Epithelial cell of proximal tubule (primary cell): ENCODE measurements at regions not wholly inside any gene's neighbourhood (a gene's known extent, or its start where the extent isn't known, plus 50 kb on each side); places are given as distances from the start of the nearest gene placed in this dataset.

Source experiments
- DNase-seq: peaks from one replicate; pipeline ENCODE4 v3.0.0-alpha.2; 2011; ENCODE audit warnings: low read depth
- H3K4me3 ChIP-seq: 2 replicates; pipeline ENCODE4 v1.5.1; 2011; ENCODE audit warnings: low read depth, mild to moderate bottlenecking, low read length
- TF ChIP-seq, protein P1 (sequence below): conservative IDR thresholded peaks from 2 replicates; pipeline ENCODE4 v1.5.1; 2012; ENCODE audit warnings: low read depth, mild to moderate bottlenecking, low read length

DNA sequence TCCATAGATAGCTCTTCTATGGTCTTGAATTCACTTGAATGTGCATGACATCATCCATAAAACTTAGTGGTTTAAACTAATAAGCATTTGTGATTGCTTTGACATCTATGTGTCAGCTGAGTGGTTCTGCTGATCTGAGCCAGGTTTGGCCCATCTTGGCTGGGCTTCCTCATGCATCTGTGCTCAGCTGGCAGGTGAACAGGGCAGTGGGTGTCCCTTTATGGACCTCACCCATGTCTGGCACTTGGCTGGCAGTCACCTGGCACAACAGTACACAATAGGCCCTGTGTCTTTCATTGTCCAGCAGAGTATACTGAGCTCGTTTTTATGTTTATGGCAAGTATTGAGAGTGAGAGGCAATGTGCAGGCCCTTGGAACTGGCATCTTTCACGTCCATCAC lies 73.7 kb upstream of the CNTN6 start:
- TF ChIP-seq, protein P1, sequence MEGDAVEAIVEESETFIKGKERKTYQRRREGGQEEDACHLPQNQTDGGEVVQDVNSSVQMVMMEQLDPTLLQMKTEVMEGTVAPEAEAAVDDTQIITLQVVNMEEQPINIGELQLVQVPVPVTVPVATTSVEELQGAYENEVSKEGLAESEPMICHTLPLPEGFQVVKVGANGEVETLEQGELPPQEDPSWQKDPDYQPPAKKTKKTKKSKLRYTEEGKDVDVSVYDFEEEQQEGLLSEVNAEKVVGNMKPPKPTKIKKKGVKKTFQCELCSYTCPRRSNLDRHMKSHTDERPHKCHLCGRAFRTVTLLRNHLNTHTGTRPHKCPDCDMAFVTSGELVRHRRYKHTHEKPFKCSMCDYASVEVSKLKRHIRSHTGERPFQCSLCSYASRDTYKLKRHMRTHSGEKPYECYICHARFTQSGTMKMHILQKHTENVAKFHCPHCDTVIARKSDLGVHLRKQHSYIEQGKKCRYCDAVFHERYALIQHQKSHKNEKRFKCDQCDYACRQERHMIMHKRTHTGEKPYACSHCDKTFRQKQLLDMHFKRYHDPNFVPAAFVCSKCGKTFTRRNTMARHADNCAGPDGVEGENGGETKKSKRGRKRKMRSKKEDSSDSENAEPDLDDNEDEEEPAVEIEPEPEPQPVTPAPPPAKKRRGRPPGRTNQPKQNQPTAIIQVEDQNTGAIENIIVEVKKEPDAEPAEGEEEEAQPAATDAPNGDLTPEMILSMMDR = no peak
- DNase-seq = no peak
- no peak overlapping the region for H3K4me3 ChIP-seq

DNA sequence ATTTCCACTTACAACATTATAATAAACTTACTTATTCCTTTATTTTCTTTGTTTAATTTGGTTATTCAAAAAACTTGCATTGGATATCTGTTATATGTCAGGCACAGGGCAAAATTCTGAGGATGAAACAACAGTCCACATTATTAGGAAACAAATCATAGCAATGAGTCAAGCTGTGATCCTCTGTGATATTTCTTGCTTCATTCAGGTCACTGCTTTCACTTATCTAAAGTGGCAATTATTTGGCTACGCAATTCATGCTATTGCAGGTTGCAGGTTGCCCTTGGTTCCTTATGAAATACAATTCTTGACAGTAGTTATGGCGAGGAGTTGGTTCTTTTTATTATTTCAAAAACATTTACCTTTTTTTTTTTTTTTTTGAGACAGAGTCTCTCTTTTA lies 66.4 kb upstream of the CNTN6 start:
- TF ChIP-seq, protein P1 = no peak
- H3K4me3 ChIP-seq = no peak overlapping the region
- no peak for DNase-seq

DNA sequence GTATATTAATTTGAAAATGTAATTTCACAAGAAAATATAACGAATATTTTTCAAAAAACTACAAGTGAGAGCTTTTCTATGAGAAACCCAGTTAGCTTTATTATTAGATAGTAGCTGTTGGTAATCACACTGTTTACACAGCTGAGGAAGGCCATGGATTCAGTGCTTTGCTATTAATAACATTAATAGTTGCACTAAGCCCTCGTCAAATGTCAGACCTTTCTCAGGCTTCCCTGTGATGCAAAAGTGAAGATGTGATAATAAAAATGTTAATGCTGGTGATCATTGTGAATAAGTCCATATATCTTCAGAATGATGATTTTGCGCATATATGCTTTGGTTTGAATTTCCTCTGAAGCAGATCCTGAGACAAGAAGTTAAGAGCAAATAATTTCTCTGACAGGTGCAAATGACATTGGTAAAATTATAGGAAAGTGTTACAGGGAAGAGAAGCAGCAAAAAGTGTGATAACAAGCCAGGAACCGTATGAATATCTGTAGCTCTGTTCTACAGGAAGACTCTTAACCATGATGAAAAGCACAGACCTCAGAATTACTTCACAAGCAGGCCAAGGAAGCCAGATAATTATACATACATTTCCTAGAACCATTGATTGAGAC lies 56.5 kb upstream of the CNTN6 start:
- DNase-seq = no peak
- no peak overlapping the region for H3K4me3 ChIP-seq
- TF ChIP-seq, protein P1 = no peak

DNA sequence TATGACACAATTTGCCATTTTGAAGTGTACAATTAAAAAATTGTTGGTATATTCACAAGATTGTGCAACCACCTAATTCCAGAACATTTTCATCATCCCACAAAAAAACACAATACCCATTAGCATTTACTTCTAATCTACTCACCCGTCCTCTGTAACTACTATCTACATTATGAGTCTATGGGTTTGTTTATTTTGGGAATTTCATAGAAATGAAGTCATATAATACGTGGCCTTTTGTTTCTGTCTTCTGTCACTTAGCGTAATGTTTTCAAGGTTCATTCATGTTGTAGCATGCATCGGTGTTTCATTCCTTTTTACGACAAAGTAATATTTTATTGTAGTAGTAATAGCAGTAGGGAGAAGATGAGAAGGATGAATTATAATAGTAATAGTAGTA lies 55.2 kb upstream of the CNTN6 start:
- TF ChIP-seq, protein P1 = no peak
- DNase-seq = no peak
- H3K4me3 ChIP-seq = no peak overlapping the region
